SK-N-SH treated with all-trans-retinoic acid at 6 μM for 48 hours (cell line): ENCODE measurements at regions not wholly inside any gene's neighbourhood (a gene's known extent, or its start where the extent isn't known, plus 50 kb on each side); places are given as distances from the start of the nearest gene placed in this dataset.

Experiments
- ATAC-seq: fragments of 200-7000 bp; cut with Tn5 transposase; 3 replicates; pipeline ENCODE4 v1.9.1; 2020; ENCODE audit warnings: mild to moderate bottlenecking, moderate library complexity
- BACH2 ChIP-seq: fragments of 250-450 bp; sonication (Bioruptor Pico); IDR thresholded peaks from 2 replicates; pipeline ENCODE4 v1.9.0; 2021; ENCODE audit warnings: mild to moderate bottlenecking, borderline replicate concordance
- CSDC2 ChIP-seq: fragments of 250-450 bp; sonication (Bioruptor Pico); IDR thresholded peaks from 2 replicates; pipeline ENCODE4 v1.5.0; 2020; ENCODE audit warnings: mild to moderate bottlenecking, moderate library complexity
- ISL1 ChIP-seq: fragments of 250-450 bp; sonication (Bioruptor Pico); IDR thresholded peaks from 2 replicates; pipeline ENCODE4 v2.1.2; 2022; ENCODE audit warnings: mild to moderate bottlenecking, moderate library complexity
- OSR1 ChIP-seq: fragments of 250-450 bp; sonication (Bioruptor Pico); IDR thresholded peaks from 2 replicates; pipeline ENCODE4 v1.8.0; 2022; ENCODE audit warnings: moderate library complexity, mild to moderate bottlenecking, inconsistent platforms
- PPARA ChIP-seq: fragments of 250-450 bp; sonication (Bioruptor Pico); IDR thresholded peaks from 2 replicates; pipeline ENCODE4 v1.5.0; 2020; ENCODE audit warnings: mild to moderate bottlenecking, borderline replicate concordance
- RARB ChIP-seq: fragments of 250-450 bp; sonication (Bioruptor Pico); IDR thresholded peaks from 2 replicates; pipeline ENCODE4 v1.8.0; 2021; ENCODE audit warnings: mild to moderate bottlenecking, moderate library complexity
- TCF4 ChIP-seq: fragments of 250-450 bp; sonication (Bioruptor Pico); IDR thresholded peaks from 2 replicates; pipeline ENCODE4 v1.8.0; 2021; ENCODE audit warnings: mild to moderate bottlenecking, moderate library complexity, borderline replicate concordance
- TOX ChIP-seq: fragments of 250-450 bp; sonication (Bioruptor Pico); IDR thresholded peaks from 2 replicates; pipeline ENCODE4 v1.8.0; 2021; ENCODE audit warnings: mild to moderate bottlenecking, moderate library complexity, borderline replicate concordance
- ZC3H10 ChIP-seq: fragments of 250-450 bp; sonication (Bioruptor Pico); IDR thresholded peaks from 2 replicates; pipeline ENCODE4 v1.5.1; 2021; ENCODE audit warnings: mild to moderate bottlenecking, moderate library complexity
- ZFP3 ChIP-seq: fragments of 250-450 bp; sonication (Bioruptor Pico); IDR thresholded peaks from 2 replicates; pipeline ENCODE4 v1.5.0; 2020; ENCODE audit warnings: mild to moderate bottlenecking, moderate library complexity
- ZFP30 ChIP-seq: fragments of 450-650 bp; formaldehyde crosslinking; IDR thresholded peaks from 2 replicates; pipeline ENCODE4 v1.5.0; 2022; ENCODE audit warnings: mild to moderate bottlenecking, moderate library complexity
- ZNF565 ChIP-seq: fragments of 450-650 bp; formaldehyde crosslinking; conservative IDR thresholded peaks from 2 replicates; pipeline ENCODE4 v1.5.0; 2020; ENCODE audit warnings: low read depth, mild to moderate bottlenecking, moderate library complexity
- ZNF70 ChIP-seq: fragments of 450-650 bp; formaldehyde crosslinking; IDR thresholded peaks from 2 replicates; pipeline ENCODE4 v1.5.0; 2020; ENCODE audit warnings: mild to moderate bottlenecking, moderate library complexity
- TF ChIP-seq, protein P1 (sequence below): fragments of 250-450 bp; sonication (Bioruptor Pico); IDR thresholded peaks from 2 replicates; pipeline ENCODE4 v1.5.0; 2020; ENCODE audit warnings: mild to moderate bottlenecking, moderate library complexity
- TF ChIP-seq, protein P2 (sequence below): fragments of 250-450 bp; sonication (Bioruptor Pico); IDR thresholded peaks from 2 replicates; pipeline ENCODE4 v1.5.1; 2020; ENCODE audit warnings: low read depth, mild to moderate bottlenecking, moderate library complexity
- TF ChIP-seq, protein P3 (sequence below): fragments of 250-450 bp; sonication (Bioruptor Pico); IDR thresholded peaks from 2 replicates; pipeline ENCODE4 v1.8.0; 2020; ENCODE audit warnings: mild to moderate bottlenecking, moderate library complexity, borderline replicate concordance
- TF ChIP-seq, protein P4 (sequence below): fragments of 250-450 bp; sonication (Bioruptor Pico); IDR thresholded peaks from 2 replicates; pipeline ENCODE4 v1.5.1; 2021; ENCODE audit warnings: mild to moderate bottlenecking, moderate library complexity
- TF ChIP-seq, protein P5 (sequence below): fragments of 250-450 bp; sonication (Bioruptor Pico); IDR thresholded peaks from 2 replicates; pipeline ENCODE4 v1.8.0; 2021; ENCODE audit warnings: low read depth, mild to moderate bottlenecking, moderate library complexity, borderline replicate concordance

DNA sequence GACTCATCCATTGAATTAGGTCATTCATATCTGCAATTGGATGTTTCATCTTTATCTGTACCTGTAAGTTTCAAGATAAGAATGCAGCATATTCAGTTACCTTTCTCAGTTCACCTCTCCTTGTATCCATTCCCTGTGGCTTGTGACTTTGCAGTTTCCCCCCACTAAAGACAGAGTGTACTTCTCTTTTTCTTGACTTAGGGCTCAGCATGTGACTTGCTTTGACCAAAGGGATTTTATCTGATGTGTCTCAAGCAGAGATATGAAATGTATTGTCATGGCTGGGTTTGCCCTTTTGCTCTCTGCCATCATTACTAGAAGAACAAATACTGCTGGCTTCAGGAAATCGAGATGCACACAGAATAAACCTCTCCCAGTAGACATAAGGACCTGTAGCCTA is 754.8 kb downstream of the ADGRL2 start (continued):
- TF ChIP-seq, protein P1, sequence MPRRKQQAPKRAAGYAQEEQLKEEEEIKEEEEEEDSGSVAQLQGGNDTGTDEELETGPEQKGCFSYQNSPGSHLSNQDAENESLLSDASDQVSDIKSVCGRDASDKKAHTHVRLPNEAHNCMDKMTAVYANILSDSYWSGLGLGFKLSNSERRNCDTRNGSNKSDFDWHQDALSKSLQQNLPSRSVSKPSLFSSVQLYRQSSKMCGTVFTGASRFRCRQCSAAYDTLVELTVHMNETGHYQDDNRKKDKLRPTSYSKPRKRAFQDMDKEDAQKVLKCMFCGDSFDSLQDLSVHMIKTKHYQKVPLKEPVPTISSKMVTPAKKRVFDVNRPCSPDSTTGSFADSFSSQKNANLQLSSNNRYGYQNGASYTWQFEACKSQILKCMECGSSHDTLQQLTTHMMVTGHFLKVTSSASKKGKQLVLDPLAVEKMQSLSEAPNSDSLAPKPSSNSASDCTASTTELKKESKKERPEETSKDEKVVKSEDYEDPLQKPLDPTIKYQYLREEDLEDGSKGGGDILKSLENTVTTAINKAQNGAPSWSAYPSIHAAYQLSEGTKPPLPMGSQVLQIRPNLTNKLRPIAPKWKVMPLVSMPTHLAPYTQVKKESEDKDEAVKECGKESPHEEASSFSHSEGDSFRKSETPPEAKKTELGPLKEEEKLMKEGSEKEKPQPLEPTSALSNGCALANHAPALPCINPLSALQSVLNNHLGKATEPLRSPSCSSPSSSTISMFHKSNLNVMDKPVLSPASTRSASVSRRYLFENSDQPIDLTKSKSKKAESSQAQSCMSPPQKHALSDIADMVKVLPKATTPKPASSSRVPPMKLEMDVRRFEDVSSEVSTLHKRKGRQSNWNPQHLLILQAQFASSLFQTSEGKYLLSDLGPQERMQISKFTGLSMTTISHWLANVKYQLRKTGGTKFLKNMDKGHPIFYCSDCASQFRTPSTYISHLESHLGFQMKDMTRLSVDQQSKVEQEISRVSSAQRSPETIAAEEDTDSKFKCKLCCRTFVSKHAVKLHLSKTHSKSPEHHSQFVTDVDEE (CRISPR knock-in tag): no peak
- TF ChIP-seq RARB (CRISPR knock-in tag) (no peak), ZNF565 (no peak), ISL1 (no peak), CSDC2 (CRISPR knock-in tag) (no peak), ZC3H10 (CRISPR knock-in tag) (no peak), TOX (CRISPR knock-in tag) (no peak), PPARA (CRISPR knock-in tag) (no peak), TCF4 (CRISPR knock-in tag) (no peak)
- TF ChIP-seq, protein P2, sequence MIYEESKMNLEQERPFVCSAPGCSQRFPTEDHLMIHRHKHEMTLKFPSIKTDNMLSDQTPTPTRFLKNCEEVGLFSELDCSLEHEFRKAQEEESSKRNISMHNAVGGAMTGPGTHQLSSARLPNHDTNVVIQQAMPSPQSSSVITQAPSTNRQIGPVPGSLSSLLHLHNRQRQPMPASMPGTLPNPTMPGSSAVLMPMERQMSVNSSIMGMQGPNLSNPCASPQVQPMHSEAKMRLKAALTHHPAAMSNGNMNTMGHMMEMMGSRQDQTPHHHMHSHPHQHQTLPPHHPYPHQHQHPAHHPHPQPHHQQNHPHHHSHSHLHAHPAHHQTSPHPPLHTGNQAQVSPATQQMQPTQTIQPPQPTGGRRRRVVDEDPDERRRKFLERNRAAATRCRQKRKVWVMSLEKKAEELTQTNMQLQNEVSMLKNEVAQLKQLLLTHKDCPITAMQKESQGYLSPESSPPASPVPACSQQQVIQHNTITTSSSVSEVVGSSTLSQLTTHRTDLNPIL (CRISPR knock-in tag): no peak
- TF ChIP-seq, protein P3, sequence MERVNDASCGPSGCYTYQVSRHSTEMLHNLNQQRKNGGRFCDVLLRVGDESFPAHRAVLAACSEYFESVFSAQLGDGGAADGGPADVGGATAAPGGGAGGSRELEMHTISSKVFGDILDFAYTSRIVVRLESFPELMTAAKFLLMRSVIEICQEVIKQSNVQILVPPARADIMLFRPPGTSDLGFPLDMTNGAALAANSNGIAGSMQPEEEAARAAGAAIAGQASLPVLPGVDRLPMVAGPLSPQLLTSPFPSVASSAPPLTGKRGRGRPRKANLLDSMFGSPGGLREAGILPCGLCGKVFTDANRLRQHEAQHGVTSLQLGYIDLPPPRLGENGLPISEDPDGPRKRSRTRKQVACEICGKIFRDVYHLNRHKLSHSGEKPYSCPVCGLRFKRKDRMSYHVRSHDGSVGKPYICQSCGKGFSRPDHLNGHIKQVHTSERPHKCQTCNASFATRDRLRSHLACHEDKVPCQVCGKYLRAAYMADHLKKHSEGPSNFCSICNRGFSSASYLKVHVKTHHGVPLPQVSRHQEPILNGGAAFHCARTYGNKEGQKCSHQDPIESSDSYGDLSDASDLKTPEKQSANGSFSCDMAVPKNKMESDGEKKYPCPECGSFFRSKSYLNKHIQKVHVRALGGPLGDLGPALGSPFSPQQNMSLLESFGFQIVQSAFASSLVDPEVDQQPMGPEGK (CRISPR knock-in tag): no peak
- TF ChIP-seq, all 23 proteins: peak for 0

DNA sequence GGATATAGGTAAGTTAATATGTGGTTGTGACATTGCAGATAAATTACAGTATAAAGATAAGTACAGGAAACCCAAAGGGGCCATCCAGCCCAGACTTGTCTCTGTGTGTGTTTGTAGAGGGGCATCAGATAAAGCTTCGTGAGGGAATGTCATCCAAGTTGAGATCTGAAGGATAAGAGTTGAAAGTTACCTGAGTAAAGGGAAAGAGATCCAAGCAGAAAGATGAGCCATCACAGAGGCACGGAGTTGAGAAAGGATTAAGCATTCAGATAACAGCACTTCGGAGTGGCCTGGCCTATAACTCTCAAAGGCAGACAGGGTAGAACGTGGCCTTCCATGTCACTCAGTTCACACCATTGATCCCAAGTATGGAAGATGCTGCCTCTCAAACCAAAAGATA is 749.1 kb downstream of the ADGRL2 start:
- no peak for ATAC-seq
- TF ChIP-seq, protein P1 (CRISPR knock-in tag): no peak
- TF ChIP-seq, all 23 proteins: peak for 0

DNA sequence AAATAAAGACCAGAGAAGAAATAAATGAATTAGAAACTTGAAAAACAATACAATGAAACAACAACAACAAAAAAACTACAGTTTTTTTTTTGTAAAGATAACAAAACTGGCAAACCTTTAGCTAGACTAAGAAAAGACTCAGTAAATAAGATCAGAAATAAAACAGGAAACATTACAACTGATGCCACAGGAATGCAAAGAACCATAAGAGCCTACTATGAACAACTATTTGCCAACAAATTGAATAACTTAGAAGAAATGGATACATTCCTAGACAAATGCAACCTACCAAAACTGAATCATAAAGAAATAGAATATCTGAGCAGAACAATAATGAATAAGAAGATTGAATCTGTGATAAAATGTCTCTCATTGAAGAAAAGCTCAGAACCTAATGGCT is 742.0 kb downstream of the ADGRL2 start:
- TF ChIP-seq RARB (CRISPR knock-in tag) (no peak), ZFP30 (CRISPR knock-in tag) (no peak), OSR1 (CRISPR knock-in tag) (no peak), BACH2 (CRISPR knock-in tag) (no peak), ZFP3 (CRISPR knock-in tag) (no peak), ISL1 (no peak), ZNF565 (no peak), TOX (CRISPR knock-in tag) (no peak), TCF4 (CRISPR knock-in tag) (no peak), PPARA (CRISPR knock-in tag) (no peak), ZNF70 (CRISPR knock-in tag) (no peak)
- TF ChIP-seq, protein P4, sequence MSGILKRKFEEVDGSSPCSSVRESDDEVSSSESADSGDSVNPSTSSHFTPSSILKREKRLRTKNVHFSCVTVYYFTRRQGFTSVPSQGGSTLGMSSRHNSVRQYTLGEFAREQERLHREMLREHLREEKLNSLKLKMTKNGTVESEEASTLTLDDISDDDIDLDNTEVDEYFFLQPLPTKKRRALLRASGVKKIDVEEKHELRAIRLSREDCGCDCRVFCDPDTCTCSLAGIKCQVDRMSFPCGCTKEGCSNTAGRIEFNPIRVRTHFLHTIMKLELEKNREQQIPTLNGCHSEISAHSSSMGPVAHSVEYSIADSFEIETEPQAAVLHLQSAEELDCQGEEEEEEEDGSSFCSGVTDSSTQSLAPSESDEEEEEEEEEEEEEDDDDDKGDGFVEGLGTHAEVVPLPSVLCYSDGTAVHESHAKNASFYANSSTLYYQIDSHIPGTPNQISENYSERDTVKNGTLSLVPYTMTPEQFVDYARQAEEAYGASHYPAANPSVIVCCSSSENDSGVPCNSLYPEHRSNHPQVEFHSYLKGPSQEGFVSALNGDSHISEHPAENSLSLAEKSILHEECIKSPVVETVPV: no peak
- TF ChIP-seq, protein P5, sequence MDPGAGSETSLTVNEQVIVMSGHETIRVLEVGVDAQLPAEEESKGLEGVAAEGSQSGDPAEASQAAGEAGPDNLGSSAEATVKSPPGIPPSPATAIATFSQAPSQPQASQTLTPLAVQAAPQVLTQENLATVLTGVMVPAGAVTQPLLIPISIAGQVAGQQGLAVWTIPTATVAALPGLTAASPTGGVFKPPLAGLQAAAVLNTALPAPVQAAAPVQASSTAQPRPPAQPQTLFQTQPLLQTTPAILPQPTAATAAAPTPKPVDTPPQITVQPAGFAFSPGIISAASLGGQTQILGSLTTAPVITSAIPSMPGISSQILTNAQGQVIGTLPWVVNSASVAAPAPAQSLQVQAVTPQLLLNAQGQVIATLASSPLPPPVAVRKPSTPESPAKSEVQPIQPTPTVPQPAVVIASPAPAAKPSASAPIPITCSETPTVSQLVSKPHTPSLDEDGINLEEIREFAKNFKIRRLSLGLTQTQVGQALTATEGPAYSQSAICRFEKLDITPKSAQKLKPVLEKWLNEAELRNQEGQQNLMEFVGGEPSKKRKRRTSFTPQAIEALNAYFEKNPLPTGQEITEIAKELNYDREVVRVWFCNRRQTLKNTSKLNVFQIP: no peak
- TF ChIP-seq, protein P3 (CRISPR knock-in tag): no peak
- ATAC-seq: no peak
